ENCODE measurements at regions not wholly inside any gene's neighbourhood (a gene's known extent, or its start where the extent isn't known, plus 50 kb on each side); places are given as distances from the start of the nearest gene placed in this dataset.
A peak's percentile ranks its signal among the peaks of the same experiment; 100 is the strongest.

GRCh38 chr1:75984781-75985180 is 52.6 kb upstream of the ASB17 start:
- no peak for DNase-seq

- no peak for DNase-seq
These were observed 53.6 kb upstream of the ASB17 start for GRCh38 chr1:75985827-75986226.

DNA sequence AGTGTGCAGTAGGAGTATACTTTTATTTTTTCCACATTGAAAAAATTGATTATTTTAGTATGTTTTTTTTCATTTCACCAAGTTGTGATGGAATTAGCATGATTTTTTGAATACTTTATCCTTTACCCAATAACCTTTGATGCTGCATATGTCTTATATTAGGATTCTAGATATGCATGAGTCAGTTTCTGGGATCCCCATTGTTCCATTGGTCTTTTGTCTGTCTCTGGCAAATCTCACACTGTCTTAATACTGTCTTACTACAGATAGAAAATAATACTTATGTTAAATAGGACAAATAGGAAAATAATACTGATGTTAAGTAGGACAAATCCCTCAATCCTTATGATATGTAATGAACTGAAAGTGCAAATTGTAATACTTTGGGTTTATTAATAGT is 54.3 kb upstream of the ASB17 start:
- no peak for DNase-seq

GRCh38 chr1:75989121-75989520 is 56.9 kb upstream of the ASB17 start:
- DNase-seq = no peak

DNA sequence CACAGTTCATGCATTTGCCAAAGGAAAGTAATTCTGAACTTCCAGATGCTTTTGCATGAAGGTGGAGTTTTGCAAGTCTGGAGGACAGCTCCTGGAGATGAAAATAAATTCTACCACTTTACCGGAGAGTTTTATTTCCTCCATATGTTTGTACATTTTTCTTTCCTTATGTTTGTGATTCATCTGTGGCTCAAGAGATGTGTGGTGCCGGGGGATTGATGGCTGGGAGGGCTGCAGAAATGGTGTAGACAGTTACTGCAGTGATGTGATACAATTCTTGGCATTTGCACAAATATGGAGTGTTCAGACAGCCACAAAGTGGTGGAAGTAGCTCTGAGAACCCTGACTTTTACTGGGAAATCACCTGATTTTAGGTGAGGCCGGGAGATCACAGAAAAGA is 58.5 kb upstream of the ASB17 start:
- DNase-seq = no peak

DNA sequence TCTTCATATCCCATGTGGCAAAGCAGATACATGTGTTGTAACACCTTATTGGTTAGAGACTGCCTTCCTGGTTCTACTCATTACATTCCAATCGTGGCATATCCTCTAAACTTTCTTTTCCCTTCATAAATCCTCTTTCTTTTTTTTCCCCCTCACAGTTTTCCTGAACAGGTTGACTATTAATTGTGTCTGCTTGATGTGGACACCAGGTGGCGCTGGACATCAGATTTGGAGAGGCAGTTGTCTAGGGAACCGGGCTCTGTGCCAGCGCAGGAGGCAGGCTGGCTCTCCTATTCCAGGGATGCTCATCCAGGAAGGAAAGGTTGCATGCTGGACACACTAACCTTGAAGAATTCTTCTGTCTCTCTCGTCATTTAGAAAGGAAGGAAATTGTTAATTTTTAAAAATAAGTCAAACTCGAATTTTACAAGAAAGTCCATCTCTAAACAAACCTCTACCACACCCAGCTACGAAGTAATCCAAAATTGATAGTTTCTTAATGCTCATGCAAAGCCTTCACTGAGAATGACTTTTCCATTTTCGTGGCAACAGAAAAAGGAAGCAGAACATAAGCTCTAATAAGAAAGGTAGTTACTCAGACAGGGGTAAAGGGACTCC is 59.4 kb upstream of the ASB17 start:
- DNase-seq = peak; percentile 63

- no peak for DNase-seq
These were observed 60.1 kb upstream of the ASB17 start for GRCh38 chr1:75992312-75992711.

DNA sequence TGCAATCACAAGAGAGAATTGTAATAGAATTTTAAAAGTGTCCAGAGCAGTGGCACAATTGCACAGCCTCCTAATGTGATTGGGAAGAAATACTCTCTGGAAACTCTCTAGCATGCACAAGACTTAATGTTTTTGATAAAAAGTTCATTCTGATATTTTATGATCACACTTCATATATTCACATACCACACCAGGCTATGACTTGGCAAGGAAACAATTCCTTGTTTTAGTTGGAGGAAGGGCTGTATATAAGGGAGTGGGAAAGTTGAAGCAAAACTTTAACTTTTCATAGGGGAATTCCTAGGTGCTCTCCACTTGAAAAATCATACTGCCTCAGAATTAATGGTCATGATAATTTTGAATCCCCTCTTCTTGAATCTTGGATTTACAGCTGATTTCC is 61.5 kb upstream of the ASB17 start:
- DNase-seq = no peak

- no peak for DNase-seq
These were observed 64.0 kb upstream of the ASB17 start for GRCh38 chr1:75996196-75996595.

GRCh38 chr1:75999034-75999433 is 66.8 kb upstream of the ASB17 start:
- DNase-seq = no peak

GRCh38 chr1:76003946-76004345 is 70.6 kb upstream of the ST6GALNAC3 start:
- DNase-seq = no peak

DNA sequence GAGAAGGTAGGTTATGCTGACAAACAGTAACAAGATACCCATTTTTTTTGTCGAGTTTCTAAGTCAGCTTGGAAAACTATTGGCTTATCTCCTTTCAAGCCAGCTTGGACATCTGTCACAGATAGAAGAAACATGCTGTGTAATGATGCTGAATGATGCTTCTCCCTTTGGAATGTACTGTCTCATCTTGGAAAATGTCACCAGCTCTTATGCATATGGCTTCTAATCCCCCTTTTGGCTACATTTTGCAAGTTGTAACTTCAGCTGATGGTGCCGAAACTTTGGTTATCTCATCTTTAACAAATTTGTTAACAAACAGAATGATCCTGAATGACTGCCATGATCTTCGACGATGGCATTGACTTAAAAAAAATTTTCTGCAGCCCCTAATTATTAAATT is 68.8 kb upstream of the ST6GALNAC3 start:
- no peak for DNase-seq

- no peak for DNase-seq
These were observed 68.3 kb upstream of the ST6GALNAC3 start for GRCh38 chr1:76006234-76006633.

GRCh38 chr1:76010802-76011201 is 63.7 kb upstream of the ST6GALNAC3 start:
- DNase-seq = no peak

DNA sequence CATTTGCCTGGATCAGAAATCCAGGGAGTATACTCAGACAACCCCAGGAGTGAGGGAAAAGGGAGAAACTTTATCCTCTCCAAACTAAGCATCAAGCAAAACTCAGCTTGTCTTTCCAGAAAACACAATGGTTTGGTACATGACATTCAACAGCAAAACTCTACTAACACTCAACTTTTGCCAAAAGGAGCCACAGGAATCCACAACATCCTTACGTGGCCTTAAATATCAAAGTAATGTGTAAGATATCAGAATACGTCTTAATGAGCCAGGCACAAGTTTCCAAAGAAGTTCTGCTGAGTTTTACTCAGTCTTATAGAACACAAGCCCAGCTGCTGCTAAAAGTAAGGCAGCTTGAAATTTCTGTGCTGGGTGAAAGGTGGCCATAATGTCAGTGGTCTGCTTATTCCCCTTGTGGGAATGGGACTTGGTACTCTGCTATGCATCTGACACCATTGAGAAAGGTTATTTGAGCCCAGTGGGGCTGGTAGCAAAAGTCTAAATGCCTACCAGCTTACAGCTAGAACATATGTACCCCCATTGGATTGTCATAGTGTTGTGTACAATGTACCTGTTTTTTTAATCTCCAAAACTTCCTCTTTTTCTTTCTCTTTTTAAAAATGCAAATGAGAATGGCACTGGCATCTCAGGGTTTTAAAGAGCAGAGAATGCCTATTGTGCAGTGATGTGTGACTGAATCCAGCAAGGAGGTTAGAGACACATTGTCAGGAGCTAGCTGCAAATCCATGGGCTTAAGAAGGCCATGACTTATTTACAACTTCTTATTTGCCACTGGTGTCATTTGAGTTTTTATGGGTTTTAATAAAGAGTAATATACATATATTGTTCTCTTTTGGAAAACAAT is 62.0 kb upstream of the ST6GALNAC3 start:
- no peak for DNase-seq

- DNase-seq = no peak
These were observed 61.4 kb upstream of the ST6GALNAC3 start for GRCh38 chr1:76013206-76013581.

GRCh38 chr1:76015478-76016103 is 59.0 kb upstream of the ST6GALNAC3 start:
- DNase-seq = no peak

DNA sequence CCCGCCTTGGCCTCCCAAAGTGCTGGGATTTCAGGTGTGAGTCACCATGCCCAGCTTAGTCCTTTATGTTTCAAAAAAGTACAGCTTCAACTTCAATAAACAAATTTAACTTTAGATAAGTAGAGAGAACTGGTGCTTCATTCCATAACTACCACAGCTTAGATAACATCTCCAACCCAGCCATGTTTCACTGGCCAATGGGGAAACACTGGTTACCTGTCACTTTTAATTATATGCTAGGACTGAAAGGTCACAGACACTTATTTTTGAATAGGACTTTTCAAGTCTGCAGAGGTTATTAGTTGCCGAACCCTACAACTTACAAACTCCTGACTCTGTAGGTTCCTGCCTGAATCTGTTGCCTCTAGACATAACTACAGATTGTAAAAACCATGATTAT is 56.5 kb upstream of the ST6GALNAC3 start:
- DNase-seq = no peak

DNA sequence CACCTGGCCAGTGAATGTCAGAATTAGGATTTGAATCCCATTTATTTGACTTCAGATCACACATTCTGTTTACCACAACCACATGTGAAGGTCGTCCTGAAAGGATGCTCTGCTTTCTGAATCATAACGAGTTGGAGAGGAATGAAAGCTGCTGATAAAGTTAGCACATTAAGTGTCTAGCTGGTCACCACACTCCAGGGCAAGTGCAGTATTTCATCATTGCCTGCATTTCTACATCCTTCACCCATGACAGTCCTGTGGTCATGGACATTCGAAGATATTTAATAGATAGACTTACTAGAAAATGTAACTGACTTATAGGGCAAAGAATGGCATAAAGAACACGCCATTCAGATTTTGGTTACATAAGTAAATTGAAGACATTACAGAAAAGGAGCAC is 52.7 kb upstream of the ST6GALNAC3 start:
- no peak for DNase-seq

- DNase-seq = no peak
These were observed 50.7 kb upstream of the ST6GALNAC3 start for GRCh38 chr1:76023669-76024435.
